Heart left ventricle (tissue), 16 donors: ENCODE measurements at regions not wholly inside any gene's neighbourhood (a gene's known extent, or its start where the extent isn't known, plus 50 kb on each side); places are given as distances from the start of the nearest gene placed in this dataset.

Experiments
- ATAC-seq, 4 donors: fragments of 200-7000 bp; cut with Tn5 transposase; one replicate each; pipeline ENCODE4 v1.9.1; 2020 to 2022; ENCODE audit warnings: moderate library complexity in 4 of 4, mild to moderate bottlenecking in 3 of 4, moderate number of reproducible peaks in 1 of 4
- DNase-seq, 5 donors: peaks; one replicate each; pipeline ENCODE4 v3.0.0-alpha.2; 2020
- H3K27ac ChIP-seq, 12 donors: fragments of 200-600 bp; sonication (generic) in 4 of 12; one replicate each; pipeline versions ENCODE4 v1.5.0 to v1.8.0; 2016 to 2022; ENCODE audit warnings: mild to moderate bottlenecking in 2 of 12
- H3K27me3 ChIP-seq, 9 donors: fragments of 200-600 bp; sonication (generic) in 2 of 9; one replicate each; pipeline versions ENCODE4 v1.5.1 to v1.8.0; 2016 to 2022; ENCODE audit warnings: mild to moderate bottlenecking in 3 of 9
- H3K36me3 ChIP-seq, 9 donors: fragments of 200-600 bp; sonication (generic) in 2 of 9; one replicate each; pipeline versions ENCODE4 v1.5.0 to v1.8.0; 2018 to 2022; ENCODE audit warnings: mild to moderate bottlenecking in 2 of 9
- H3K4me1 ChIP-seq, 12 donors: fragments of 200-600 bp; sonication (generic) in 4 of 12; one replicate each; pipeline versions ENCODE4 v1.5.0 to v1.8.0; 2016 to 2022; ENCODE audit warnings: mild to moderate bottlenecking in 3 of 12
- H3K4me3 ChIP-seq, 12 donors: fragments of 200-600 bp; sonication (generic) in 4 of 12; one replicate each; pipeline versions ENCODE4 v1.5.0 to v1.8.0; 2017 to 2022; ENCODE audit warnings: mild to moderate bottlenecking in 9 of 12, moderate library complexity in 4 of 12
- H3K9me3 ChIP-seq, 12 donors: fragments of 200-600 bp; sonication (generic) in 4 of 12; one replicate each; pipeline versions ENCODE4 v1.5.0 to v1.8.0; 2016 to 2022; ENCODE audit warnings: mild to moderate bottlenecking in 1 of 12
- CTCF ChIP-seq, 12 donors: fragments of 200-600 bp; sonication (generic) in 4 of 12; IDR thresholded peaks; one replicate each; pipeline versions ENCODE4 v1.5.0 to v1.8.0; 2018 to 2022; ENCODE audit warnings: antibody characterized with exemption in 12 of 12, mild to moderate bottlenecking in 5 of 12
- POLR2A ChIP-seq, 2 donors: fragments of 450-650 bp; IDR thresholded peaks; one replicate each; pipeline ENCODE4 v1.6.1; 2017; ENCODE audit warnings: antibody characterized with exemption in 2 of 2, mild to moderate bottlenecking in 2 of 2, moderate library complexity in 2 of 2
- WGBS, 4 donors: extraction: QIAGEN DNeasy Blood & Tissue Kit in 2 of 4; methylation state at CpG; one replicate each; pipeline versions ENCODE4 v1.1.5 to v1.1.7; 2013 to 2018; 5-methylcytosine and 5-hydroxymethylcytosine counted together
- intact Hi-C, 10 donors: fragments of 100-400 bp; cut with DNase I; formaldehyde crosslinking; loops; one replicate each; pipeline versions ENCODE4 v1.11.1 to v1.14.2; 2022
- donor health status: ischemic (EF 13 %, LVEDD 7.1; RV severe dilation, severe dysfunction).
- donor health status: healthy with polysubstance abuse.
- donor health status: DM: no; HTN: yes; CAD: no.
- donor health status: DM: no; HTN: no; CAD: no.
- donor health status: ischemic (EF 25% LVEDD 6.9; RV normal size, moderate dysfunction).
- donor health status: ischemic (EF 25% LVEDD 5.7; RV mildly dilated, moderate dysfunction).
- donor health status: healthy.
- donor health status: DM: yes; HTN: yes; CAD: no.
- donor health status: ischemic (EF 35%, LVEDD 5.7; RV mildly dilated, moderate dysfunction).
- donor health status: nonischemic (EF 11% LVEDD 7.7; RV severe dilation, severe dysfunction).
- donor health status: DM: yes; HTN: yes; CAD: no.
- donor health status: PGD.
- donor health status: ischemic (EF 29% LVEDD 5.4; RV normal size, mild dysfunction).
- donor health status: nonischemic (EF 23%, LVEDD 6.1; RV moderate dilation, normal function).

GRCh38 chr11:58782066-58782465 is 50.3 kb upstream of the GLYAT start:
- Histone ChIP-seq H3K4me3 (no peak overlapping the region), H3K4me1 (no peaks in the 10 kb centered on the region), H3K9me3 (no peaks in the 10 kb centered on the region), H3K27me3 (no peaks in the 10 kb centered on the region), H3K27ac (no peak overlapping the region), H3K36me3 (no peaks in the 10 kb centered on the region)
- 68 to 78% (median 72%) methylated on average over 1 of the region's 1 CpG for WGBS, 4 donors
- TF ChIP-seq CTCF (IDR thresholded peaks at IDR 0.05) (no peak), POLR2A (IDR thresholded peaks at IDR 0.05) (no peak)
- ATAC-seq = no peak
- intact Hi-C loops = loop anchor here in 5 of 10 donors (10.0 kb wide), 3 partner anchors 107 to 207 kb away; partner anchors contain the start of genes LPXN (in 3 of the 5) and ZFP91 (in 3 of the 5)
- DNase-seq = no peak
